ENCODE measurements at regions not wholly inside any gene's neighbourhood (a gene's known extent, or its start where the extent isn't known, plus 50 kb on each side); places are given as distances from the start of the nearest gene placed in this dataset.

GRCh38 chr9:1939466-1939865, 75.7 kb upstream of the SMARCA2 start:
- Histone ChIP-seq H2AFZ (ENCODE audit: low read depth, low read length) (no peak overlapping the region), H4K20me1 (ENCODE audit: insufficient read depth, low read length) (no peaks in the 10 kb centered on the region), H3K9me3 (ENCODE audit: insufficient read depth, low read length, severe bottlenecking) (no peaks in the 10 kb centered on the region), H3K4me1 (ENCODE audit: insufficient read depth, low read length) (no peaks in the 10 kb centered on the region), H3K36me3 (ENCODE audit: insufficient read depth, low read length) (no peaks in the 10 kb centered on the region), H3K27ac (ENCODE audit: low read length) (no peak overlapping the region), H3K79me2 (ENCODE audit: insufficient read depth, low read length) (no peaks in the 10 kb centered on the region), H3K27me3 (ENCODE audit: insufficient read depth, low read length, poor library complexity) (no peaks in the 10 kb centered on the region), H3K9ac (ENCODE audit: low read depth, low read length) (no peak overlapping the region), H3K4me2 (ENCODE audit: insufficient read depth, low read length) (no peak overlapping the region), H3K4me3 (ENCODE audit: low read depth in 1 of 2, low read length in 2 of 2) (no peak overlapping the region)
- no peak for DNase-seq
- TF ChIP-seq EZH2 (IDR thresholded peaks at IDR 0.05; ENCODE audit: borderline replicate concordance, low read depth, low read length, severe bottlenecking): no peak
- TF ChIP-seq, protein P1, sequence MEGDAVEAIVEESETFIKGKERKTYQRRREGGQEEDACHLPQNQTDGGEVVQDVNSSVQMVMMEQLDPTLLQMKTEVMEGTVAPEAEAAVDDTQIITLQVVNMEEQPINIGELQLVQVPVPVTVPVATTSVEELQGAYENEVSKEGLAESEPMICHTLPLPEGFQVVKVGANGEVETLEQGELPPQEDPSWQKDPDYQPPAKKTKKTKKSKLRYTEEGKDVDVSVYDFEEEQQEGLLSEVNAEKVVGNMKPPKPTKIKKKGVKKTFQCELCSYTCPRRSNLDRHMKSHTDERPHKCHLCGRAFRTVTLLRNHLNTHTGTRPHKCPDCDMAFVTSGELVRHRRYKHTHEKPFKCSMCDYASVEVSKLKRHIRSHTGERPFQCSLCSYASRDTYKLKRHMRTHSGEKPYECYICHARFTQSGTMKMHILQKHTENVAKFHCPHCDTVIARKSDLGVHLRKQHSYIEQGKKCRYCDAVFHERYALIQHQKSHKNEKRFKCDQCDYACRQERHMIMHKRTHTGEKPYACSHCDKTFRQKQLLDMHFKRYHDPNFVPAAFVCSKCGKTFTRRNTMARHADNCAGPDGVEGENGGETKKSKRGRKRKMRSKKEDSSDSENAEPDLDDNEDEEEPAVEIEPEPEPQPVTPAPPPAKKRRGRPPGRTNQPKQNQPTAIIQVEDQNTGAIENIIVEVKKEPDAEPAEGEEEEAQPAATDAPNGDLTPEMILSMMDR (IDR thresholded peaks at IDR 0.05; ENCODE audit: borderline replicate concordance, extremely low read depth, low read length, poor library complexity, severe bottlenecking): no peak
- ATAC-seq (ENCODE audit: insufficient read depth, low read depth): no peak

GRCh38 chr9:1939926-1940368, 75.2 kb upstream of the SMARCA2 start:
- Histone ChIP-seq H2AFZ (ENCODE audit: low read depth, low read length) (no peak overlapping the region), H3K9ac (ENCODE audit: low read depth, low read length) (no peak overlapping the region), H3K4me3 (ENCODE audit: low read depth in 1 of 2, low read length in 2 of 2) (no peak overlapping the region), H3K9me3 (ENCODE audit: insufficient read depth, low read length, severe bottlenecking) (no peaks in the 10 kb centered on the region), H3K79me2 (ENCODE audit: insufficient read depth, low read length) (no peaks in the 10 kb centered on the region), H3K27ac (ENCODE audit: low read length) (no peak overlapping the region), H3K4me1 (ENCODE audit: insufficient read depth, low read length) (no peaks in the 10 kb centered on the region), H3K36me3 (ENCODE audit: insufficient read depth, low read length) (no peaks in the 10 kb centered on the region), H4K20me1 (ENCODE audit: insufficient read depth, low read length) (no peaks in the 10 kb centered on the region), H3K4me2 (ENCODE audit: insufficient read depth, low read length) (no peak overlapping the region), H3K27me3 (ENCODE audit: insufficient read depth, low read length, poor library complexity) (no peaks in the 10 kb centered on the region)
- TF ChIP-seq EZH2 (IDR thresholded peaks at IDR 0.05; ENCODE audit: borderline replicate concordance, low read depth, low read length, severe bottlenecking): no peak
- TF ChIP-seq, protein P1 (IDR thresholded peaks at IDR 0.05; ENCODE audit: borderline replicate concordance, extremely low read depth, low read length, poor library complexity, severe bottlenecking): peak; percentile 74
- ATAC-seq (ENCODE audit: insufficient read depth, low read depth) (peak; percentile 75), DNase-seq (peak; percentile 26)

- H3K27ac ChIP-seq (ENCODE audit: low read length): no peak overlapping the region
- ATAC-seq (ENCODE audit: insufficient read depth, low read depth) (no peak), DNase-seq (no peak)
- no peaks in the 10 kb centered on the region for H3K36me3 ChIP-seq (ENCODE audit: insufficient read depth, low read length)
- H4K20me1 ChIP-seq (ENCODE audit: insufficient read depth, low read length): no peaks in the 10 kb centered on the region
- TF ChIP-seq, protein P1 (IDR thresholded peaks at IDR 0.05; ENCODE audit: borderline replicate concordance, extremely low read depth, low read length, poor library complexity, severe bottlenecking): peak; percentile 28
- no peak for TF ChIP-seq EZH2 (IDR thresholded peaks at IDR 0.05; ENCODE audit: borderline replicate concordance, low read depth, low read length, severe bottlenecking)
- H2AFZ ChIP-seq (ENCODE audit: low read depth, low read length): no peak overlapping the region
- no peak overlapping the region for H3K9ac ChIP-seq (ENCODE audit: low read depth, low read length)
- no peak overlapping the region for H3K4me3 ChIP-seq (ENCODE audit: low read depth in 1 of 2, low read length in 2 of 2)
- H3K79me2 ChIP-seq (ENCODE audit: insufficient read depth, low read length): no peaks in the 10 kb centered on the region
- H3K9me3 ChIP-seq (ENCODE audit: insufficient read depth, low read length, severe bottlenecking): no peaks in the 10 kb centered on the region
- H3K4me2 ChIP-seq (ENCODE audit: insufficient read depth, low read length): no peak overlapping the region
- no peaks in the 10 kb centered on the region for H3K4me1 ChIP-seq (ENCODE audit: insufficient read depth, low read length)
- peaks cover 3% of the 10 kb centered on the region for H3K27me3 ChIP-seq (ENCODE audit: insufficient read depth, low read length, poor library complexity)
These were observed 73.2 kb upstream of the SMARCA2 start for GRCh38 chr9:1941989-1942388.

Data from DND-41 (cell line).